Activated CD8-positive, alpha-beta T cell treated with anti-CD3 and anti-CD28 coated beads for 36 hours (primary cell): ENCODE measurements at regions not wholly inside any gene's neighbourhood (a gene's known extent, or its start where the extent isn't known, plus 50 kb on each side); places are given as distances from the start of the nearest gene placed in this dataset.

Experiments used
- ATAC-seq: fragments of 200-7000 bp; cut with Tn5 transposase; one replicate; pipeline ENCODE4 v1.10.0; 2021; ENCODE audit warnings: mild to moderate bottlenecking, moderate library complexity
- CTCF ChIA-PET: fragments of 350-600 bp; sonication (Branson Sonifier 250); formaldehyde crosslinking; loops from one replicate; lab custom pipeline; 2021; ENCODE audit warnings: antibody characterized with exemption; lab: Charles Lee
- POLR2A ChIA-PET: fragments of 350-600 bp; sonication (Branson Sonifier 250); formaldehyde crosslinking; loops from one replicate; lab custom pipeline; 2021; ENCODE audit warnings: antibody characterized with exemption; lab: Charles Lee
- DNase-seq: peaks from one replicate; pipeline ENCODE4 v3.0.0-alpha.2; 2020
- H3K27ac Mint-ChIP-seq: one replicate; pipeline ENCODE4 v1.8.0; 2021; ENCODE audit warnings: mild to moderate bottlenecking, mixed read lengths
- H3K27me3 Mint-ChIP-seq: one replicate; pipeline ENCODE4 v1.8.0; 2021; ENCODE audit warnings: mixed read lengths
- H3K36me3 Mint-ChIP-seq: one replicate; pipeline ENCODE4 v1.8.0; 2021; ENCODE audit warnings: low read depth, mixed read lengths
- H3K4me1 Mint-ChIP-seq: one replicate; pipeline ENCODE4 v1.8.0; 2021; ENCODE audit warnings: low read depth, mixed read lengths
- H3K4me3 Mint-ChIP-seq: one replicate; pipeline ENCODE4 v1.8.0; 2021; ENCODE audit warnings: mild to moderate bottlenecking, moderate library complexity, mixed read lengths
- H3K9me3 Mint-ChIP-seq: one replicate; pipeline ENCODE4 v1.8.0; 2021; ENCODE audit warnings: mixed read lengths
- intact Hi-C: fragments of 100-400 bp; cut with micrococcal nuclease; formaldehyde crosslinking; loops from one replicate; pipeline ENCODE4 v1.10.0; 2022
- TF ChIP-seq, protein P1 (sequence below): fragments of 200-600 bp; IDR thresholded peaks from one replicate; pipeline ENCODE4 v1.8.0; 2022; ENCODE audit warnings: antibody characterized with exemption, mild to moderate bottlenecking

DNA sequence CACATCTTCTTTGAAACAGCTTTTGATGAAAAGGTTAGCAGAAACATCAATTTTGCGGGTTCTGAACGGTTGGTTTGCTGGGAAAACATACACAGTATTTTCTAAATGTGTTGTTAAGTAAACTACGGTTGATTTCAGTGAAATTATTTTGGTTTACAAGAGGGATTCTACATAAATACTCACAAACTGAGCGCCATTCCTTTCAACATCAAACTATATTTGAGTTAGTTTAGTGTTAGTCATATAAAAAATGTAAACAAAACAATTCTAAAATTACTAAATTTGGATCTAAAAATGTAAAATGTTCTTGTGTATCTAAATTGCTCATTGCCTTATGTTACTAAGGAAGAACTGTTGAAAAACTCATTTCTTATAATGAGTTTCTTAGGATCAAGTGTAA lies 425.6 kb downstream of the PCDH18 start:
- no peak overlapping the region for H3K4me3 Mint-ChIP-seq

DNA sequence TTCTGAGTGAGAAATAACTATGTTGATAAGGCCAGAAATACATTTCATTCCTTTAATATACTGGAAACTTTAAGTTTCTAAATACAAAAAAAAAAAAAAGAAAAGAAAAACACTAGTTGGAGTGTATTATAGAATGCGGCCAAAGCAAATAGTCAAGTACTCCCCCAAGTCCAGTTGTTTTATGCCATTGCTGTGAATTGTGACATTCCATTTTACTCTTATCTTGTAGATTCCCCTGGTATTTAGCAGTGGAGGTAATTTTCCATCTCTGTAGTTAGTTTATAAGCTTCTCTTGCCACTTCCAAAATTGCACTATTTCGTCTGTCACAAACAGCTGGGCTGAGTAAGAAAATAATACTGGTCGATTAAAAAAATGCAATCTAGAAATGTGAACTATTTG lies 426.0 kb downstream of the PCDH18 start:
- H3K36me3 Mint-ChIP-seq: no peaks in the 10 kb centered on the region
- H3K9me3 Mint-ChIP-seq: peaks cover 3% of the 10 kb centered on the region
- H3K4me3 Mint-ChIP-seq: no peak overlapping the region
- intact Hi-C loops: no loop called here
- ATAC-seq: no peak
- H3K4me1 Mint-ChIP-seq: no peaks in the 10 kb centered on the region
- no peak overlapping the region for H3K27ac Mint-ChIP-seq
- ChIA-PET POLR2A (no interaction called here), CTCF (no interaction called here)
- DNase-seq: no peak
- TF ChIP-seq, protein P1, sequence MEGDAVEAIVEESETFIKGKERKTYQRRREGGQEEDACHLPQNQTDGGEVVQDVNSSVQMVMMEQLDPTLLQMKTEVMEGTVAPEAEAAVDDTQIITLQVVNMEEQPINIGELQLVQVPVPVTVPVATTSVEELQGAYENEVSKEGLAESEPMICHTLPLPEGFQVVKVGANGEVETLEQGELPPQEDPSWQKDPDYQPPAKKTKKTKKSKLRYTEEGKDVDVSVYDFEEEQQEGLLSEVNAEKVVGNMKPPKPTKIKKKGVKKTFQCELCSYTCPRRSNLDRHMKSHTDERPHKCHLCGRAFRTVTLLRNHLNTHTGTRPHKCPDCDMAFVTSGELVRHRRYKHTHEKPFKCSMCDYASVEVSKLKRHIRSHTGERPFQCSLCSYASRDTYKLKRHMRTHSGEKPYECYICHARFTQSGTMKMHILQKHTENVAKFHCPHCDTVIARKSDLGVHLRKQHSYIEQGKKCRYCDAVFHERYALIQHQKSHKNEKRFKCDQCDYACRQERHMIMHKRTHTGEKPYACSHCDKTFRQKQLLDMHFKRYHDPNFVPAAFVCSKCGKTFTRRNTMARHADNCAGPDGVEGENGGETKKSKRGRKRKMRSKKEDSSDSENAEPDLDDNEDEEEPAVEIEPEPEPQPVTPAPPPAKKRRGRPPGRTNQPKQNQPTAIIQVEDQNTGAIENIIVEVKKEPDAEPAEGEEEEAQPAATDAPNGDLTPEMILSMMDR: no peak
- no peaks in the 10 kb centered on the region for H3K27me3 Mint-ChIP-seq

More for the DNA sequence above, 425.6 kb downstream of the PCDH18 start:
- intact Hi-C loops: no loop called here
- POLR2A ChIA-PET: no interaction called here
- CTCF ChIA-PET: no interaction called here
- H3K27me3 Mint-ChIP-seq: no peaks in the 10 kb centered on the region
- TF ChIP-seq, protein P1: no peak
- no peaks in the 10 kb centered on the region for H3K4me1 Mint-ChIP-seq
- ATAC-seq (no peak), DNase-seq (no peak)
- H3K9me3 Mint-ChIP-seq: peaks cover 3% of the 10 kb centered on the region
- H3K27ac Mint-ChIP-seq: no peak overlapping the region
- H3K36me3 Mint-ChIP-seq: no peaks in the 10 kb centered on the region

GRCh38 chr4:137090951-137091350 lies 441.3 kb downstream of the PCDH18 start:
- Mint-ChIP-seq H3K4me3 (no peak overlapping the region), H3K4me1 (no peaks in the 10 kb centered on the region), H3K9me3 (peaks cover 8% of the 10 kb centered on the region), H3K36me3 (no peaks in the 10 kb centered on the region), H3K27me3 (no peaks in the 10 kb centered on the region), H3K27ac (no peak overlapping the region)
- DNase-seq (no peak), ATAC-seq (no peak)
- ChIA-PET CTCF (no interaction called here), POLR2A (no interaction called here)
- TF ChIP-seq, protein P1: no peak
- intact Hi-C loops: no loop called here

DNA sequence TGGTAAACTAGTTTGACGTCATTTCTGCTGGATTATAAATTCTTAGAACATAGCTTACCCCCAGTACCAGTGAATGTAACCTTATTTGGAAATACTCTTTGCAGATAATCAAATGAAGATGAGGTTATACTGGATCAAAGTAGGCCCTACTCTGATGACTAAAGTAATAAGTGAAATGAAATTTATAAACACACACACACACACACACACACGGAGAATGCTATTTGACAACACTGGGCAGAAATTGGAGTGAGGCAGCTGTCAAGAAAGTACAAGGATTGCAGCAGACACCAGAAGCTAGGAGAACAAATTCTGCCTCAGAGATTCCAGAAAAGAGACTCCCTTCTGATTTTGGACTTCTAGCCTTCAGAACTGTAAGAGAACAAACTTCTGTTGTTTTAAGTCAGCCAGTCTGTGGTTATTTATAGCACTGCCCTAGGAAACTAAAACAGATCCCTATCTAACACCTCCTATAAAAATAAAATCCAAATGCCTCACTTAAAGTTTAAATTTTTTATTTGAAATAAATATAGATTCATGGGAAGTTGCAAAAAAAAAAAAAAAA lies 448.6 kb downstream of the PCDH18 start:
- ATAC-seq: no peak
- TF ChIP-seq, protein P1: no peak
- Mint-ChIP-seq H3K27ac (no peak overlapping the region), H3K4me1 (no peaks in the 10 kb centered on the region), H3K9me3 (peaks cover 2% of the 10 kb centered on the region), H3K27me3 (no peaks in the 10 kb centered on the region), H3K36me3 (no peaks in the 10 kb centered on the region), H3K4me3 (no peak overlapping the region)
- DNase-seq: no peak
- ChIA-PET CTCF (no interaction called here), POLR2A (no interaction called here)
- intact Hi-C loops: no loop called here

- ATAC-seq: no peak
- ChIA-PET CTCF (no interaction called here), POLR2A (no interaction called here)
- TF ChIP-seq, protein P1: no peak
- H3K36me3 Mint-ChIP-seq: no peaks in the 10 kb centered on the region
- no peaks in the 10 kb centered on the region for H3K9me3 Mint-ChIP-seq
- H3K4me3 Mint-ChIP-seq: no peak overlapping the region
- DNase-seq: no peak
- no peaks in the 10 kb centered on the region for H3K27me3 Mint-ChIP-seq
- H3K4me1 Mint-ChIP-seq: no peaks in the 10 kb centered on the region
- H3K27ac Mint-ChIP-seq: no peak overlapping the region
- intact Hi-C loops: no loop called here
Observed at GRCh38 chr4:137082061-137082460, 450.2 kb downstream of the PCDH18 start.
